HL-60 (cell line): ENCODE measurements at regions not wholly inside any gene's neighbourhood (a gene's known extent, or its start where the extent isn't known, plus 50 kb on each side); places are given as distances from the start of the nearest gene placed in this dataset.

ENCODE experiments used
- DNase-seq, 2 experiments: peaks; one replicate each; pipeline ENCODE4 v3.0.0-alpha.2; 2010 to 2020; ENCODE audit warnings: low read depth in 1 of 2, low spot score in 1 of 2
- H3K27ac ChIP-seq: fragments of 250-450 bp; sonication (Bioruptor Pico); replicated peaks from 2 replicates; pipeline ENCODE4 v1.5.1; 2020; ENCODE audit warnings: mild to moderate bottlenecking, moderate library complexity
- H3K27me3 ChIP-seq: fragments of 250-450 bp; sonication (Bioruptor Pico); 2 replicates; pipeline ENCODE4 v1.5.1; 2021; ENCODE audit warnings: mild to moderate bottlenecking, moderate library complexity; ENCODE audit not compliant: insufficient read depth, poor library complexity, severe bottlenecking
- H3K4me3 ChIP-seq: replicated peaks from 2 replicates; pipeline ENCODE4 v1.5.1; 2011; ENCODE audit warnings: mild to moderate bottlenecking, control low read depth, low read length; ENCODE audit not compliant: insufficient read depth
- GABPA ChIP-seq: IDR thresholded peaks from 2 replicates; pipeline ENCODE4 v1.6.1; 2012; ENCODE audit warnings: low read depth
- POLR2AphosphoS5 ChIP-seq: IDR thresholded peaks from 2 replicates; pipeline ENCODE4 v1.6.1; 2012; ENCODE audit warnings: low read depth
- SPI1 ChIP-seq: IDR thresholded peaks from 2 replicates; pipeline ENCODE4 v1.6.1; 2012; ENCODE audit warnings: low read depth, mild to moderate bottlenecking, borderline replicate concordance
- TF ChIP-seq, protein P1 (sequence below): IDR thresholded peaks from 2 replicates; pipeline ENCODE4 v1.6.1; 2012; ENCODE audit warnings: low read depth; ENCODE audit not compliant: insufficient replicate concordance
- TF ChIP-seq, protein P2 (sequence below): IDR thresholded peaks from one replicate; pipeline ENCODE4 v1.5.1; 2011; ENCODE audit warnings: low read length, control low read depth, inconsistent platforms; ENCODE audit not compliant: insufficient read depth

DNA sequence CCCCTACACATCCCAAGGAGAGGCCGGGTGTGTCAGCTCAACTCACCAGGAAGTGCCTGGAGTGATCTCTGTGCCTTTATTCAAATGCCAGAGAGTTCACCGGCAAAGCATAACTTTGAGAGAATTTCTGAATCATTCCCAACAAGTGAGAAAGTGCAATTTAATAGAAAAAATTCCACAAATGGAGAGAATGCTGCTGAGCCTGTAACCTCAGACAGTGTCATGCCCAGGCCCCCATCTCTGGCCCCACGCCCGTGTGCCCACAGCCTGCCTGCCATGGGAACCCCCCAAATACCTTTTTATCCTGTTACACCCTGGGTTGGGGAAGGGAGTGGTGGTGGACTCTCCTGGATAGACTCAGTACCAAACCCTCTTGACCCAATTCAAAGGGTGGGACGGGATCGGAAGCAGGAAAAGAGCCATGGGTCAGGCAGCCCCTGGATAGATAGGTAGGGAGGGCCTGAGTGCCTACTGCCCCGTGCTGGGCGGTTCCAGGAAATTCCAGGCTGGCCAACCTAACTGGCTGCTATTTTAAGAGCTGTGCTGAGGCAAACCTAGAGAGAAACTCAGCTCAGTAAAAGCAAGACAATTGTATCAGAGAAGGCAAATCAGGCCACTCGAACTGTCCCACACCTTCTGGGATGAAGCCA, 179.0 kb upstream of the FOXA2 start:
- no peak for DNase-seq

DNA sequence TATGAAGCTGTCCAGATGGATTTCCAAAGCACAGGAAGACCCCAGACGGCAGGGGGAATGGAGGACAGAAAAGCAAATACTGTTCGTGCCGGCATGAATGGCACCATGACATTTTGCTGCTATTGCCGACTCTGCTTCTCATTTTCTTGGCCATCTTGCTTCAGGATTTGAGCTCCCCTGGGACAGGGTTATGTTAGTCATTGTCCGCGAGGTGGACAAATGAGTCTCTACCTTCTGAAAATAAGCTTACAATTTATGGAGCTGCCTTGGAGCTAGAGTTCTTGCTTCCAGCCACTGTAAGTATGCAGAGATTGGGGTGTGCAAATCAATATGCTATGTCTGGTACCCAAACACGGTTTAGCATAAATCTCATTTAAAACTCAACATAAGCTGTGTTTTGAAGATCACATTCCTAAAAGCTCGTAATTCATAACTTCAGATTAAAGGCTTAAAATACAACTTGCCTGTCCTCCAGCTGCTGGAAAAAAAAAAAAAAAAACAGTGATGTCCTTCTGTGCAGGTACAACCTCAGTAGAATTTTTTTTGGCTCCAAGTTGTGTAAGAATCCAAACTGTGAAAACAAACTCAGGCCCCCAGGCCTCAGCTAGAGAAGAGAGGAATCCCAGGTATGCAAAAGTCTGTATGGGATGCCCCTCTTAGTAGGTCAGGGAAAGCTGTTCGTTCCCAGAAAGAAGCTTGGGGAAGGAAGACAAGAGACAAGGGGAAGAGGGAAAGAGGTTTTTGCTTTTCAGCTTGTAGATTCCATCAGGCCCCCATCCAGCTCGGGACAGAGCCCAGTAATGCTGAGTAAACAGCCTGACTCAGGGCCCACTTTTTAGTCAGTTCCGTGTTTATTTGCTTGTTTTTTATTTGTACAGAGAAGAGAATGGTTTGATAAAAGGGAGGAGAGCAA, 184.2 kb upstream of the FOXA2 start:
- no peak overlapping the region for H3K4me3 ChIP-seq
- no peak overlapping the region for H3K27ac ChIP-seq
- TF ChIP-seq, protein P1, sequence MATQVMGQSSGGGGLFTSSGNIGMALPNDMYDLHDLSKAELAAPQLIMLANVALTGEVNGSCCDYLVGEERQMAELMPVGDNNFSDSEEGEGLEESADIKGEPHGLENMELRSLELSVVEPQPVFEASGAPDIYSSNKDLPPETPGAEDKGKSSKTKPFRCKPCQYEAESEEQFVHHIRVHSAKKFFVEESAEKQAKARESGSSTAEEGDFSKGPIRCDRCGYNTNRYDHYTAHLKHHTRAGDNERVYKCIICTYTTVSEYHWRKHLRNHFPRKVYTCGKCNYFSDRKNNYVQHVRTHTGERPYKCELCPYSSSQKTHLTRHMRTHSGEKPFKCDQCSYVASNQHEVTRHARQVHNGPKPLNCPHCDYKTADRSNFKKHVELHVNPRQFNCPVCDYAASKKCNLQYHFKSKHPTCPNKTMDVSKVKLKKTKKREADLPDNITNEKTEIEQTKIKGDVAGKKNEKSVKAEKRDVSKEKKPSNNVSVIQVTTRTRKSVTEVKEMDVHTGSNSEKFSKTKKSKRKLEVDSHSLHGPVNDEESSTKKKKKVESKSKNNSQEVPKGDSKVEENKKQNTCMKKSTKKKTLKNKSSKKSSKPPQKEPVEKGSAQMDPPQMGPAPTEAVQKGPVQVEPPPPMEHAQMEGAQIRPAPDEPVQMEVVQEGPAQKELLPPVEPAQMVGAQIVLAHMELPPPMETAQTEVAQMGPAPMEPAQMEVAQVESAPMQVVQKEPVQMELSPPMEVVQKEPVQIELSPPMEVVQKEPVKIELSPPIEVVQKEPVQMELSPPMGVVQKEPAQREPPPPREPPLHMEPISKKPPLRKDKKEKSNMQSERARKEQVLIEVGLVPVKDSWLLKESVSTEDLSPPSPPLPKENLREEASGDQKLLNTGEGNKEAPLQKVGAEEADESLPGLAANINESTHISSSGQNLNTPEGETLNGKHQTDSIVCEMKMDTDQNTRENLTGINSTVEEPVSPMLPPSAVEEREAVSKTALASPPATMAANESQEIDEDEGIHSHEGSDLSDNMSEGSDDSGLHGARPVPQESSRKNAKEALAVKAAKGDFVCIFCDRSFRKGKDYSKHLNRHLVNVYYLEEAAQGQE = no peak
- no peak for TF ChIP-seq SPI1
- TF ChIP-seq, protein P2, sequence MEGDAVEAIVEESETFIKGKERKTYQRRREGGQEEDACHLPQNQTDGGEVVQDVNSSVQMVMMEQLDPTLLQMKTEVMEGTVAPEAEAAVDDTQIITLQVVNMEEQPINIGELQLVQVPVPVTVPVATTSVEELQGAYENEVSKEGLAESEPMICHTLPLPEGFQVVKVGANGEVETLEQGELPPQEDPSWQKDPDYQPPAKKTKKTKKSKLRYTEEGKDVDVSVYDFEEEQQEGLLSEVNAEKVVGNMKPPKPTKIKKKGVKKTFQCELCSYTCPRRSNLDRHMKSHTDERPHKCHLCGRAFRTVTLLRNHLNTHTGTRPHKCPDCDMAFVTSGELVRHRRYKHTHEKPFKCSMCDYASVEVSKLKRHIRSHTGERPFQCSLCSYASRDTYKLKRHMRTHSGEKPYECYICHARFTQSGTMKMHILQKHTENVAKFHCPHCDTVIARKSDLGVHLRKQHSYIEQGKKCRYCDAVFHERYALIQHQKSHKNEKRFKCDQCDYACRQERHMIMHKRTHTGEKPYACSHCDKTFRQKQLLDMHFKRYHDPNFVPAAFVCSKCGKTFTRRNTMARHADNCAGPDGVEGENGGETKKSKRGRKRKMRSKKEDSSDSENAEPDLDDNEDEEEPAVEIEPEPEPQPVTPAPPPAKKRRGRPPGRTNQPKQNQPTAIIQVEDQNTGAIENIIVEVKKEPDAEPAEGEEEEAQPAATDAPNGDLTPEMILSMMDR = no peak
- TF ChIP-seq POLR2AphosphoS5 = no peak
- TF ChIP-seq GABPA = no peak
- no peak for DNase-seq
- H3K27me3 ChIP-seq = no peaks in the 10 kb centered on the region

More for the DNA sequence above, 179.0 kb upstream of the FOXA2 start:
- TF ChIP-seq GABPA (no peak), POLR2AphosphoS5 (no peak), SPI1 (no peak)
- TF ChIP-seq, protein P2 = no peak
- TF ChIP-seq, protein P1 = no peak
- Histone ChIP-seq H3K4me3 (no peak overlapping the region), H3K27me3 (no peaks in the 10 kb centered on the region), H3K27ac (no peak overlapping the region)

DNA sequence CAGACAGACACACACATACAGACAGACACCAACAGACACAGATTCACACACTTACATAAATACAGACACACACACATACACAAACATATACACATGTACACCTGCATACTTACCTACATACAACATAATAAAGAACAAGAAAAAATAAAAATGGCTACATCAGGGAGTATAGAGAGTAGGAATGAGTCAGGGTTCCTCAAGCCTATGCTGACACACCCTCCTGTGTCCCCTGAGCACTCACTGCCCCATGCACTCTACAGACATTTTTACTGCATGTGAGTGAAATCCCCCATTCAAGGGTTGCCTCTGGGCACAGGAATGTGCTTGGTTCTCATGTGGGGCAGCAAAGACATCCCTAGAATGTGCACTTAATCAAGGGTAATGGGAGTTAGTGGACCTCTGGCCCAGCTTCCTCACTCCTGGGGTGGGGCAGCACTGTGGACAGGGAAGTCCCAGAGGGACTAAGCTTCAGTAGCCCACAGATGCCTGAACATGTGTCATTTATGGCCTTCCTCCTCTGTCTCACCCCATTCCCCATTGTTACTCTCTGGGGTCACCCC, 185.9 kb upstream of the FOXA2 start:
- no peak for DNase-seq
- no peaks in the 10 kb centered on the region for H3K27me3 ChIP-seq
- TF ChIP-seq SPI1 (no peak), POLR2AphosphoS5 (no peak), GABPA (no peak)
- TF ChIP-seq, protein P1 = no peak
- TF ChIP-seq, protein P2 = no peak
- H3K4me3 ChIP-seq = no peak overlapping the region
- H3K27ac ChIP-seq = no peak overlapping the region
